ENCODE measurements at regions not wholly inside any gene's neighbourhood (a gene's known extent, or its start where the extent isn't known, plus 50 kb on each side); places are given as distances from the start of the nearest gene placed in this dataset.

DNA sequence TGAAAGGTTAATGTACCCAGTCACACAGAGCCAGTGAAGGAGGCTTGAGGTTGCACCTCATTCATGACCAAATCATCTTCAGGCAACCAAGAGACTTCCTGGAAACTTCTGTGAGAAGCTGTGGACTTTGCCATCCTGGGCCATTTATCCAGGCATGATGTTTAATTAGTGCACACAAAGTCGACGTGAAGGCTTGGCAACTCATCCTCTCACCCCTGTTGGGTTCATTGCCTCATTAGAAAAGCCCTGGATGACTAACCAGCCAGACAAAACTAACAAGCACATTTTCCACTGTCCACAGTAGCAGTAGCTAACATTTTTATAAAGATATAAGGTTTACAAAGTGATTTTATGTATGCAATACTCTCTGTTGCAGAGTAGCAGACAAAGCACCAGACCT, 65.7 kb upstream of the ZNF462 start:
- Histone ChIP-seq H3K9me2 (replicated peaks; ENCODE audit: low read depth, low read length) (no peaks in the 10 kb centered on the region), H2AFZ (ENCODE audit: low read length) (no peak overlapping the region), H3K79me2 (ENCODE audit: insufficient read depth, low read length) (no peaks in the 10 kb centered on the region)

GRCh38 chr9:106798016-106798799, 64.8 kb upstream of the ZNF462 start:
- Histone ChIP-seq H3K4me3 (ENCODE audit: low read length, poor library complexity, severe bottlenecking) (no peak overlapping the region), H3K27me3 (ENCODE audit: insufficient read depth, low read length, poor library complexity, severe bottlenecking) (no peaks in the 10 kb centered on the region), H3K4me1 (ENCODE audit: insufficient read depth, low read length, poor library complexity, severe bottlenecking) (no peaks in the 10 kb centered on the region), H3K9me3 (ENCODE audit: insufficient read depth, low read depth, low read length) (no peaks in the 10 kb centered on the region), H3K79me2 (ENCODE audit: insufficient read depth, low read length) (no peaks in the 10 kb centered on the region), H3F3A (ENCODE audit: low read depth) (no peaks in the 10 kb centered on the region), H3K9me2 (replicated peaks; ENCODE audit: low read depth, low read length) (no peaks in the 10 kb centered on the region), H3K36me3 (ENCODE audit: insufficient read depth, low read length) (no peaks in the 10 kb centered on the region), H3K9ac (ENCODE audit: low read depth, low read length, poor library complexity, severe bottlenecking) (no peak overlapping the region), H2AFZ (ENCODE audit: low read length) (no peak overlapping the region), H3K4me2 (ENCODE audit: low read depth, low read length, poor library complexity, severe bottlenecking) (no peak overlapping the region), H4K20me1 (ENCODE audit: insufficient read depth, low read length, poor library complexity, severe bottlenecking) (no peaks in the 10 kb centered on the region)
- TF ChIP-seq CTCF (conservative IDR thresholded peaks at IDR 0.05; ENCODE audit: low read length) (no peak), EZH2phosphoT487 (IDR thresholded peaks at IDR 0.05; ENCODE audit: borderline replicate concordance) (no peak)

More for the DNA sequence above, 65.7 kb upstream of the ZNF462 start:
- Histone ChIP-seq H3K9ac (ENCODE audit: low read depth, low read length, poor library complexity, severe bottlenecking) (no peak overlapping the region), H3K4me2 (ENCODE audit: low read depth, low read length, poor library complexity, severe bottlenecking) (no peak overlapping the region), H3K36me3 (ENCODE audit: insufficient read depth, low read length) (no peaks in the 10 kb centered on the region), H3K9me3 (ENCODE audit: insufficient read depth, low read depth, low read length) (no peaks in the 10 kb centered on the region), H3K4me1 (ENCODE audit: insufficient read depth, low read length, poor library complexity, severe bottlenecking) (no peaks in the 10 kb centered on the region), H3F3A (ENCODE audit: low read depth) (no peaks in the 10 kb centered on the region), H3K4me3 (ENCODE audit: low read length, poor library complexity, severe bottlenecking) (no peak overlapping the region), H4K20me1 (ENCODE audit: insufficient read depth, low read length, poor library complexity, severe bottlenecking) (no peaks in the 10 kb centered on the region), H3K27me3 (ENCODE audit: insufficient read depth, low read length, poor library complexity, severe bottlenecking) (no peaks in the 10 kb centered on the region)
- no peak for TF ChIP-seq CTCF (conservative IDR thresholded peaks at IDR 0.05; ENCODE audit: low read length)
- TF ChIP-seq EZH2phosphoT487 (IDR thresholded peaks at IDR 0.05; ENCODE audit: borderline replicate concordance): no peak

DNA sequence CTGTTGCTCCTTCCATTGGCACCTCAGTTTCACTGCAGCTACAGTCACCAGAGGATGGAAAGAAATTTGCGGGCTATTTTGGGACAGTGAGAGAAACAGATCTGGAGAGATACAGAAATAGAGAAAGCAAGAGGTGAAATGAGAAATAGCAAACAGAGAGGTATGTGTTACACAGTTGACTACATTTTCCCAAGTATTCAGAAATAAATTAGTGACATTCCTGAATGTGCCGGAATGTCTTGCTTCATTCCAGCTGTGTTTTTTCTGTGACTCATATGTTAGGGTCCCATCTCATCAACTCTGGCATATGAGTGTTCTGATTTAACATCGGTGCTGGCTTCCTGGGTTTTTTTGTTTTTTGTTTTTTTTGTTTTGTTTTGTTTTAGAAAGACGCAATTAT, 63.8 kb upstream of the ZNF462 start:
- Histone ChIP-seq H3K4me3 (ENCODE audit: low read length, poor library complexity, severe bottlenecking) (no peak overlapping the region), H3K36me3 (ENCODE audit: insufficient read depth, low read length) (no peaks in the 10 kb centered on the region), H3K27me3 (ENCODE audit: insufficient read depth, low read length, poor library complexity, severe bottlenecking) (no peaks in the 10 kb centered on the region)

More for the DNA sequence above, 63.8 kb upstream of the ZNF462 start:
- H3F3A ChIP-seq (ENCODE audit: low read depth): no peaks in the 10 kb centered on the region
- H3K9ac ChIP-seq (ENCODE audit: low read depth, low read length, poor library complexity, severe bottlenecking): no peak overlapping the region
- TF ChIP-seq EZH2phosphoT487 (IDR thresholded peaks at IDR 0.05; ENCODE audit: borderline replicate concordance) (no peak), CTCF (conservative IDR thresholded peaks at IDR 0.05; ENCODE audit: low read length) (no peak)
- H3K9me3 ChIP-seq (ENCODE audit: insufficient read depth, low read depth, low read length): no peaks in the 10 kb centered on the region
- no peaks in the 10 kb centered on the region for H4K20me1 ChIP-seq (ENCODE audit: insufficient read depth, low read length, poor library complexity, severe bottlenecking)
- no peaks in the 10 kb centered on the region for H3K4me1 ChIP-seq (ENCODE audit: insufficient read depth, low read length, poor library complexity, severe bottlenecking)
- H3K9me2 ChIP-seq (replicated peaks; ENCODE audit: low read depth, low read length): no peaks in the 10 kb centered on the region
- H3K4me2 ChIP-seq (ENCODE audit: low read depth, low read length, poor library complexity, severe bottlenecking): no peak overlapping the region
- H2AFZ ChIP-seq (ENCODE audit: low read length): no peak overlapping the region
- H3K79me2 ChIP-seq (ENCODE audit: insufficient read depth, low read length): no peaks in the 10 kb centered on the region

All from Loucy (cell line).